HG02981 (cell line): ENCODE measurements at regions not wholly inside any gene's neighbourhood (a gene's known extent, or its start where the extent isn't known, plus 50 kb on each side); places are given as distances from the start of the nearest gene placed in this dataset.
A peak's percentile ranks its signal among the peaks of the same experiment; 100 is the strongest.
"Not testable (repeated sequence)": the region's sequence is repeated elsewhere in the genome, so short reads cannot be mapped to it uniquely, and the experiment has no call there.

ENCODE experiments used
- ATAC-seq: cut with Tn5 transposase; IDR thresholded peaks from one replicate; pipeline ENCODE4 v1.9.1; 2021; ENCODE audit warnings: mild to moderate bottlenecking, moderate library complexity; ENCODE audit not compliant: unreplicated experiment

- no peak for ATAC-seq
Measured at GRCh38 chr2:219829667-219830352, 202.4 kb downstream of the SLC4A3 start.

GRCh38 chr2:219830353-219830738, 202.9 kb downstream of the SLC4A3 start:
- ATAC-seq = no peak

DNA sequence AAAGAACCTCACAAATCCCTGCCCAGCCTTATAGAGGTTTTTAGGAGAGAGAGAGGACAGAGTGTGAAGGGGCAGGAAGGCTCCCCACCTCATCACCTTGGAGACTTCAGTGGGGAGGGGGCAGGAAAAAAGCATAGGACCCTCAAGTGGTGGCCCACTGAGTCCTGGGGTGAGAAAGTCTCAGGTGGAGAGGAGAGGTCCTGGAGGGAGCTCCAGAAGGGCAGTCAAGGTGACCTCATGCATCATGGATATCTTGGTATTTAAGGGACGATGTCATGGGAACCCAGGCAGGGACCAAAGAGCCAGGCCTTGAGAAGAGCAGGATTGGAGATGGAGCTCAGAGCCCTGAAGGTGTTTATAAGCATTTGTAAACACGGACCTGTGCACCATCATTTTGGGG, 204.5 kb downstream of the SLC4A3 start:
- no peak for ATAC-seq

DNA sequence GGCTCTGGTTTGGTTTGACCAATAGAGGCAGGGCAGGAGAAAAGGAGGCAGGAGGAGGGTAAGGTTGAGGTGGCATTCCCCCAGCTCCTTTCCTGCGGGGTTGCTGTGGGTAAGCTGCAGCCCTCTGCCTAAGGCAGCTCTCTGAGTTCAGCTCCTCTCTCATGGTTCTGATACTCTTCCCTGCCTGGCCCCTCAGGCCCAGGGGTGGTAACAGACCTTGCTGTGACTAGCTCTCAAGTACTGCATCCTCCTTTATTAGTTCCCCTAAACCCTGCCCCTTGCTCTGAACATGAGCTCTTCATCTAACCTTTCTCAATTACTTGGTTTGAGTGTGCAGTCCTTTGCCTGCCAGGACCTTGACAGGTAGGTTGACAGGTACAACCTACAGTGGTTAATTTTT, 205.5 kb downstream of the SLC4A3 start:
- ATAC-seq = no peak

GRCh38 chr2:219835493-219835892, 208.1 kb downstream of the SLC4A3 start:
- no peak for ATAC-seq

DNA sequence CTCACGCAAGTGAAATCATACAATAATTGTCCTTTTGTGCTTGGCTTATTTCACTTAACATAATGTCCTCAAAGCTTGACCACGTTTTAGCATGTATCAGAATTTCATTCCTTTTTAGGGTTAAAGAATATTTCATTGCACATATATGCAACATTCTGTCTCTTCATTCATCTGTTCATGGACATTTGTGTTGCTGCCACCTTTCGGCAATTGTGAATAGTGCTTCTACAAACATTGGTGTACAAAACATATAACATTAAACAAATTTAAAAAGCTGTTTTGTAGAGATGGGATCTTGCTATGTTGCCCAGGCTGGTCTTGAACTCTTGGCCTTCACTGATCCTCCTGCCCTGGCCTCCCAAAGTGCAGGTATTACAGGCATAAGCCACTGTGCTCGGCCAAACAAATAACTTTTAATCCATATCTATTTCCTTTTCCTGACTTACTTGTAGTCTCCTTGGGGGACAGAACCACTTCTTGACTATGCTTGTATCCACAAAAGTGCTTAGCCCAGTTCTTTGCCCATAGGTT, 209.3 kb downstream of the SLC4A3 start:
- ATAC-seq = no peak

- peak; percentile 93 for ATAC-seq
Measured at GRCh38 chr2:219844401-219845091, 217.1 kb downstream of the SLC4A3 start.

DNA sequence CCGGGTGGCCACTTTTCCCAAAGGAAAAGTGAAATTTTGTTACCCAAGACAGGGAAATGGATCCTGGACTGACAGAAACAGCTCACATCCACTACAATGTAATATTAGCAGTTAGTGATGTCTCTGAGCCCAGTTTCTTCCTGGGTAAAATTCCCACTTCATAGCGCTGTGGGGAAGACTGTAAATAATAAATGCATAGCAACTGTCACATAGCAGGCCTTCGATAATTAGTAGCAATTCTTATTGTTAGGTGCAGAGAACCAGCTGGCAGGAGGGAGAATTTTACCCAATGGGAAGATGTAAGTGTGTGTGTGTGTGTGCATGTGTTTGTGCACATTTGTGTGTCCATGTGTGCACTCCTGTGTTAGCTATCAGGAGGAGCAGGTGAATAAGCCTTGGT, 221.5 kb downstream of the SLC4A3 start:
- no peak for ATAC-seq

DNA sequence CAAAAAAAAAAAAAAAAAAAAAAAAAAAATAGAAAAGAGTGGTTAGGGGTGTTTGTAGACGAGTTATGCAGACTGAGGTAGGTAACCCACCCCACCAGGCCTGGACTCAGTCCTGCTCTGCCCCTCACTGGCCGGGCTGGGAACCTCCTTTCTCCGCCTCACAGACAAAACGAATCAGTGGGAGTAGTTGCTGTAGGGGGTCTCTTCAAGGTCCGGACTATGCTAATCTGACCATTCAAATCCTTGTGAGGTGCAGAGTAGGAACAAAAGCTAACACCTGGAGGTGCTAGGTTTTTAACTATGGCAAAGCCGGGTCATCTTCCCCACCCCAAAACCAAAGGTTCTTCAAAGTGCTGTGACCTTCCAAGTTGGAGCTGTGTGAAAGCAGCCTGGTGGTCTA, 223.7 kb downstream of the SLC4A3 start:
- ATAC-seq = no peak

DNA sequence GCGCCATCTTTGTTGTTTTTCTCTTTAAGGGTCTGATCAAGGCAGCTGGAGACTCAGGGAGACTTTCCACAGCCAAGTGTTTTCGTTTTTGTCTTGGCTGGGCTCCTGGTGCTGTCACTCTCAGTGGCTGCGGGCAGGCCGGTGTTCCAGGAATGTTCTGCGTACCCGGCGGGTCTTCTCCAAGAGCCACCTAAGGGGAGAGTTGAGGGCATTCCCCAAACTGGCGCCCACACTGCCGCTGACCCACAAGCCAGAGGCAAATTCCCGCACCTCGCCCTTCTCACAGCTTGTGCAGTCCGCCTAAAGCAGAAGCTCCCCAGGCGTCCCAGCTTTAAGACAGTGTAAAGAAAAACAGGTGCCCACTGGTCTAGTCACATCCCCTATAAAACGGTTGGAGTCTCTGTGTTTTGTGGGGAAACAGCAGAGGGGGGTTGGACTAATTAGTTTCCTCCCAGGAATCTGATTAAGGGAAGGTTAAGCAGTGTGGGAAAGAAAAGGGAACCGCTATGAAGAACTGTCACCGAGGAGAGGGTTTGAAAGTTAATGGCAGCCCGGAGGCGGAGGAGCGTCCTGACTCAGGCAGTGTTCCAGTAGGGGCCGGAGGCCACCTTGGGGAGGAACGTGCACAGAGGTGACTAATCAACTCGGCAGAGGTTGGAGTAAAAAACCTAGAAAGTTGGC, 224.5 kb downstream of the SLC4A3 start:
- no peak for ATAC-seq

GRCh38 chr2:219852626-219853025, 225.2 kb downstream of the SLC4A3 start:
- ATAC-seq = no peak

DNA sequence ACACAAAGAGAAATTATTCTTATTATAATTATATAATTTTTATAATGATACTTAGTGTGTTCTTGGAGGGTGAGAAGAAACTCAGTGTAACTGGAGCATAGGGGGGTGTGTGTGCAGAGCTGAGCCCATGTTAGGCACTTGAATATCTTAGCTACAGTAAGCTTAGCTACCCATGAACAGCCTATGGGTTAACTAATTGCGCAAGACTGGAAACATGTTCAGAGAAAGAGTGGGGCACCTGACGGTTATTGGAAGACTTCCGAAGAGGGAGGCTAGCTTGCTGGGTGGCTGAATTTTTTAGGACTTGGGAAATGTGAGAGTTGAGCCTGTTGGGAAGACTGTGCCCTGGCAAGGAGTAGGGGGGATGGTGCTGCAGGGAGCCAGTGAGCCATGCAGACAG, 229.2 kb downstream of the SLC4A3 start:
- no peak for ATAC-seq

DNA sequence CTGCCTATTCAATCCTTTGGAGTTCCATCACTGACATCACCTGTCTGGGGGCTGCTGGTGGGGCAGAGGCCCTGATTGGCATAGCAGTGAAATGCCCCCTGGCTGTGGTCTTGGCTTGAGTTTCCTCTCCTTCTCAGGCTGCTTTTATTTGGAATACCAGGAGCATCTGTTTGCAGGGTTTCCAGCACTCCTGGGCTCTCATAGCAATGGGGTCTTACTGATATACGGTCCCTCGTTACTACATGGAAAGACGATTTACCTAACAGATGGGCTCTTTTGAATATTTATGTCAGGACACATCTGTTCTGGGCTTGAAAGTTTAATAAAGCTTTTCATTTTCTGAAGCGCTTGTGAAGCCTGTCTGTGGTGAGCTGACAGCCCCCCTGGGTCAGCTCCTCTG, 230.3 kb downstream of the SLC4A3 start:
- ATAC-seq = no peak

DNA sequence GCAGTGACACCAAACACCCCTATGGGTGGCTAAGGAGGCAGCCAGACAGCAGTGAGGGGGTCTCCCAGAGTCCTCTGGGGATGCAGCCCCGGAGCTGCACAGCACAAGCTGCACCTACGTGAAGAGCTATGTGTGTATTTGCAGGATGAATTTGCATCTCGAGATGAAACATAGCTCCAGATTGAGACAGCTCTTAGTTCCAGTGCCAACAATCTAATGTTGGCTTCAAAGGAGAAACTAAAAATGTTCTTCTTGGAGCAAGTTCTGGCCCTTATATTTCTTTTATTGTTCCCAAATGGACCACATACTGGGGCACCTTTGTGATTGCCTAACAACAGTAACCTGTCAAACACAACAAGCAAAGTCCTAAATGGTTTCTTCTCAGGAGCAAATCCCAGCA, 233.9 kb downstream of the SLC4A3 start:
- no peak for ATAC-seq

GRCh38 chr2:219864154-219864553, 236.7 kb downstream of the SLC4A3 start:
- ATAC-seq = no peak

- no peak for ATAC-seq
Measured at GRCh38 chr2:219868635-219869034, 241.2 kb downstream of the SLC4A3 start.

DNA sequence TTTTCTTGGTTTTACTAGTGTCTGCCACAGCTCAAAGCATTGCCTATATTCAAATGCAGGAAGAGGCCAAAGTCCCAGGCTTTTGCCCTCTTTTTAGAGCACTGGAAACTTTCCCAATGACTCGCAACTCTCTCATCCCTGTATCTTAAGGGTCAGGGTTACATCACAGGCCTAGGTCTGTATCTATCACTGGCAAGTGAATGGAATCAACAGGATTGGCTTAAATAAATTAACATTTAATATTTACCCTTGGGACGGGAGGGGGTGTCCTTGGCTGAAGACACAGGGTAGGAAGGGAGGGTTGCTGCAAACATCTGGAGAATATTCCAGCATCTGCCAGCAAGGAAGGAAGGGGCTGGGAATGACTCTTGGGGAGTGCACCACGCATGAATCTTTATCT, 242.6 kb downstream of the SLC4A3 start:
- ATAC-seq = no peak

DNA sequence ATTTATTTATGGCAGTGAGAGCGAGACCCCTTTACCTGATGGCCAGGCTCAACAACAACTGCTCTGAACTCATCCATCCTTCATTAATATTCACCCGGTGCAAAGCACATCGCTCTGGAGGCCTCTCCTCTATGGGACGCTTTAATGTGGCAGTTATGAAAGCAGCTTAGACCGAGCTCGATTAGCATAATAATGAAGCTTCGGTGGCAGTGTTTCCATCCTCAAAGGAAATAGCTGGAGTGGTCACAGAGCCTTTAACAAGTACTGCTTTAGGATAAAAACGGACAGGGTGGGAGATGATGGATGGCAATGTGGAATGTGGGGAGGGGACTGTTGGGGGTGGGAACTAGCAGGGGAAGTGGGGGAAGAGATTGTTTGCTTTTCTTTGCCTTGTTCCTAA, 243.9 kb downstream of the SLC4A3 start:
- no peak for ATAC-seq

DNA sequence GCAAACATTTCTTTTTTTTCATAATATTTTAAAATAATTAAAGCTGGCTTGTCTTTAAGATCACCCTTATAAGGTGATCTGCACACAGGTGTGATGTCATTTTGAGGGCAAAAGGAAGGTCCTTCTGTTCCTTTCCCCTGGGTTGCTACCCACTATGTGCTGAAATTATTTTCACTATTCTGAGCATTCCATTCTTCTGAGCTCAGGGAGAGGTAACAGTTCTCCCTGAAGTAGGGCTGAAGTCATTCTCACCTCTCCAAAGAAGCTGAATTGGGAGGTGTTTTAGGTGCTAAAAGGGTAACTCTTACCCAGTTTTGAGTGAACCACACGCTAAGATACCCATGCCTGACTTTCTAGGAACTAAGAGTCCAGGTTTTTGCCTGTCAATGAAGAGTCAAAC, 247.6 kb downstream of the SLC4A3 start:
- no peak for ATAC-seq

GRCh38 chr2:219875986-219876385, 248.6 kb downstream of the SLC4A3 start:
- not testable (repeated sequence) for ATAC-seq

- no peak for ATAC-seq
Measured at GRCh38 chr2:219876931-219877330, 249.5 kb downstream of the SLC4A3 start.

DNA sequence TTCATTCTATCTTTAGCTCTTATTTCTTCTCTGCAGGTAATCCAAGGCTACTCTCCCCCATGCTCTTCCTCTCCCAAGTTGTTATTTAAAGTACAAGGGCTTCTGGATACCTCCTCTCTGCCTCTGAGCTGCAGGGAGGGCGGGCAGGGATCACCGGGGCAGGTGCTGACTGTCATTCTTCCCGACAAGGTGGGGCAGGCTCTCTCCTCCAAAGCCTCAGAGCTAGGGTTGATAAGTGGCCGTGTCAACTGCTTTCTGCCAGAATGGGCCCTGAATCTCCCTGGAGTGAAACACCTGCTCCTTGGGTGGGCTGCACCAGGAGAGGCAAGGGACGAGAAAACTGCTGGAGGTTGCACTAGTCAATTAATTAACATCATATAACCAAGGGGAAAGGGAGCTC, 250.3 kb downstream of the SLC4A3 start:
- no peak for ATAC-seq
